ENCODE measurements at regions not wholly inside any gene's neighbourhood (a gene's known extent, or its start where the extent isn't known, plus 50 kb on each side); places are given as distances from the start of the nearest gene placed in this dataset.

DNA sequence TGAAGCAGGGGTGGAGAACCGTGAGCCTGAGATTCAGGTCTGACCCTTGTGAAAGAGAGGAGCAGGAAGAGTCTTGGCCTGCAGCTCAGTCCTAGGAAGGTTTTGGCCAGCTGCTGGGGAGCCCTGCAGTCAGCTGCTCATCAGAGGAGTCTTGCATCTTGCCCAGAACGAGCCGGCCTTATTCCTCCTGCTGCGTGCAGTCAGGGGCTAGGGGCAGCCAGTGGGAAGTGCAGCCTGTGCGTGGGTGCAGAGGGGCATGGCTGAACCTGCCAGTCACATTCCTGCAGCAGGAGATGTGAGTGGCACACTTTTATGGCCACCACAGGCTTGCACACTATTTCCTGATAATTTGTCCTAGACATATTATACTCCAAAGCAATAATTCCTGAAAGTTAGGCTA lies 278.7 kb downstream of the NPR3 start:
- no peaks in the 10 kb centered on the region for H3K27me3 Mint-ChIP-seq (ENCODE audit: low read depth)
- H3K4me1 Mint-ChIP-seq (ENCODE audit: low read depth): no peaks in the 10 kb centered on the region
- no peak overlapping the region for H3K4me3 Mint-ChIP-seq
- no peak for DNase-seq
- H3K36me3 Mint-ChIP-seq (ENCODE audit: insufficient read depth): no peaks in the 10 kb centered on the region
- ATAC-seq: no peak
- H3K9me3 Mint-ChIP-seq: no peaks in the 10 kb centered on the region

DNA sequence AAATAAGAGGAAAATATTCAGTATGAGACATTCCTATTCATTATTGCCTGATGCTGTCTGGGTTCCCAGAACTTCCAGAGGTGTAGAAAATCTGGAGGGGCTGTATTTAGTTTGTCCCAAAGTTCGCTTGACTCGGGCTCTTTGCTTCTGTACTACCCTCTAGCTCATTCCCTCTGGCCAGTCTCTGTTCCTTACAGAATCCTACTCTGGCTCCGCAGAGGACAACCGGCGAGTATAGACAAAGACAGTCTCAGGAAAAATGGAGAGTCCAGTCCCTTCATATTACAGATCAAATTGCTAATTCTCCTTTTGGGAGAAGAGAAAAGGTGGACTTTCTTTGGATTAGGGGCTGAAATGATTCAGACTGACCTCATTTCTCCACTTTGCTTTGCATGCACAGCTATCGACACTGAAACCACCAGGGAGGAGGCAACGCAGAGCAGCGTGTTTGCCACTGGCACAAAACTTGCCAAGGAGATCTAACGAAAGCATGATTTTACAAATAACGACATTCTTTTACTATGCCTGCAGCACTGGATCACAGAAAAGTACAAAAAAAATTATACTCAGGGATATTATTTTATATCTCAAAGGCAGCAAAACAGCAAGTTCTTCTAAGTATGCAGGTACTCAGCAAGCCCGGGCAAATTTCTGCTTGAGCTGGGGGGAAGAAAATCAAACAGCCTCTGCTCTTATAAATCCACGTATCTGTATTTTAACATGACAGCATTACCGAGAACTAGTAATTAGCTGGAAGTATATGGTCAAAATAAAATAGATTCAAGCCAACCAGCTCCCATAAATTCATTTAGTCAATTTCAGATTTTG lies 279.7 kb downstream of the NPR3 start:
- H3K4me1 Mint-ChIP-seq (ENCODE audit: low read depth): no peaks in the 10 kb centered on the region
- H3K4me3 Mint-ChIP-seq: no peak overlapping the region
- ATAC-seq (no peak), DNase-seq (no peak)
- H3K36me3 Mint-ChIP-seq (ENCODE audit: insufficient read depth): no peaks in the 10 kb centered on the region
- no peaks in the 10 kb centered on the region for H3K9me3 Mint-ChIP-seq
- H3K27me3 Mint-ChIP-seq (ENCODE audit: low read depth): no peaks in the 10 kb centered on the region

- DNase-seq: no peak
- no peaks in the 10 kb centered on the region for H3K9me3 Mint-ChIP-seq
- H3K36me3 Mint-ChIP-seq (ENCODE audit: insufficient read depth): no peaks in the 10 kb centered on the region
- no peaks in the 10 kb centered on the region for H3K4me1 Mint-ChIP-seq (ENCODE audit: low read depth)
- no peak for ATAC-seq
- no peak overlapping the region for H3K4me3 Mint-ChIP-seq
- no peaks in the 10 kb centered on the region for H3K27me3 Mint-ChIP-seq (ENCODE audit: low read depth)
Observed at GRCh38 chr5:32991421-32991815, 280.3 kb downstream of the NPR3 start.

GRCh38 chr5:32996336-32996735 lies 285.2 kb downstream of the NPR3 start:
- H3K9me3 Mint-ChIP-seq: peaks cover 13% of the 10 kb centered on the region
- no peak for ATAC-seq
- H3K27me3 Mint-ChIP-seq (ENCODE audit: low read depth): no peaks in the 10 kb centered on the region
- H3K36me3 Mint-ChIP-seq (ENCODE audit: insufficient read depth): no peaks in the 10 kb centered on the region
- H3K4me1 Mint-ChIP-seq (ENCODE audit: low read depth): no peaks in the 10 kb centered on the region
- H3K4me3 Mint-ChIP-seq: no peak overlapping the region
- no peak for DNase-seq

DNA sequence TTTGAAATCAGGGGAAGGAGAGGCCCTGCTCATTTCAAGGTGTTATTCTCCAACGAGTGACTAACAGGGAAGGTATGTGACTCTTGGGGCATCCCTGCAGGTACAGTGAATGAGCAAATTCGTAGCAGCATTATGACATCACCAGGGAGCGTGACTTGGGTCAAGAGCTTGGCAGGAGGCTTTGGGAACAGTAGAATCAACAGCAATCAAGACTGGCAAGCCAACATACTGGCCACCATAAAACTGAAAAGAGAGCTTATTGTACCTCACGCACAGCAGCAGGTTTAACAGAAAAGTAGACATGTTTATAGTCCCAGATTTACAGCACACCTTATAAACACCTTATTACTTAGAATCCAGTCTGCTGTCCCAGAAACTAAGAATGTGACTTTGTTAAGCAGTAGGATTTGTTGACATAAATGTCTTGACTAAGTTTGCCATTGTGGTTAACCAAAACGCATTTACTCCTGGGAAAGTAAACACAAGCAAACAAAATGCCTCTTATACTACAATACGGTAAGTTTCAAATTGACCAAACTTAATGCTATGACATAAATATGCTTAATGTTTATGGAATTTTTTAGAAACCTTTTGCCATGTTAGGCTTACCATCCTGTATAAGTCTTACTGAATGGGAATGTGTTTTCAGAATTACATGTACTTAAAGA lies 297.8 kb downstream of the NPR3 start:
- no peak for ATAC-seq
- H3K4me1 Mint-ChIP-seq (ENCODE audit: low read depth): no peaks in the 10 kb centered on the region

DNA sequence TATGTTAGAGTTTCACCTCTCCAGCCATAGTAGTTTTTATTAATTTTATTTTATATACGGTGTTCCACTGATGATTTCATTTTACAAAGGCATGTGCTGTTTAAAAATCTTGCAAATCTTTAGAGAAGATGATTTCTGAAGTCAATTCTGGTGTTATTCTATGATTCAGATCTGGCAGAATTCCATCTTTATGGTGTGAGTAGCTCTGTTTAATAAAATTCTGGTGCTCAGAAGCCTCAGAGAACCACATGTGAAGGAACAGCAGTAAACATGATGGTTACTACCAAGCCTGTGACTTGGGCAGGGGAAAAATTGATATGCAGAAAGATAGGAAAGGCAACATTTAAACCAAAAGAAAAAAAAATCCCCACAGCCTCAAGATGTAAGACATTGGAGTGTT lies 299.7 kb downstream of the NPR3 start:
- Mint-ChIP-seq H3K4me3 (no peak overlapping the region), H3K4me1 (ENCODE audit: low read depth) (no peaks in the 10 kb centered on the region), H3K9me3 (peaks cover 8% of the 10 kb centered on the region), H3K36me3 (ENCODE audit: insufficient read depth) (no peaks in the 10 kb centered on the region), H3K27me3 (ENCODE audit: low read depth) (no peaks in the 10 kb centered on the region)
- no peak for DNase-seq
- no peak for ATAC-seq

More for the DNA sequence above, 297.8 kb downstream of the NPR3 start:
- H3K36me3 Mint-ChIP-seq (ENCODE audit: insufficient read depth): no peaks in the 10 kb centered on the region
- no peaks in the 10 kb centered on the region for H3K27me3 Mint-ChIP-seq (ENCODE audit: low read depth)
- no peak for DNase-seq
- peaks cover 7% of the 10 kb centered on the region for H3K9me3 Mint-ChIP-seq
- no peak overlapping the region for H3K4me3 Mint-ChIP-seq

GRCh38 chr5:33011801-33012200 lies 300.7 kb downstream of the NPR3 start:
- H3K4me1 Mint-ChIP-seq (ENCODE audit: low read depth): no peaks in the 10 kb centered on the region
- DNase-seq (no peak), ATAC-seq (no peak)
- no peak overlapping the region for H3K4me3 Mint-ChIP-seq
- H3K27me3 Mint-ChIP-seq (ENCODE audit: low read depth): no peaks in the 10 kb centered on the region
- H3K9me3 Mint-ChIP-seq: peaks cover 8% of the 10 kb centered on the region
- no peaks in the 10 kb centered on the region for H3K36me3 Mint-ChIP-seq (ENCODE audit: insufficient read depth)

GRCh38 chr5:33023649-33024048 lies 312.5 kb downstream of the NPR3 start:
- H3K36me3 Mint-ChIP-seq (ENCODE audit: insufficient read depth): no peaks in the 10 kb centered on the region
- ATAC-seq (no peak), DNase-seq (no peak)
- H3K27me3 Mint-ChIP-seq (ENCODE audit: low read depth): no peaks in the 10 kb centered on the region
- H3K4me3 Mint-ChIP-seq: no peak overlapping the region
- H3K9me3 Mint-ChIP-seq: peaks cover 2% of the 10 kb centered on the region
- H3K4me1 Mint-ChIP-seq (ENCODE audit: low read depth): no peaks in the 10 kb centered on the region

- no peaks in the 10 kb centered on the region for H3K36me3 Mint-ChIP-seq (ENCODE audit: insufficient read depth)
- peaks cover 14% of the 10 kb centered on the region for H3K9me3 Mint-ChIP-seq
- ATAC-seq: no peak
- H3K4me1 Mint-ChIP-seq (ENCODE audit: low read depth): no peaks in the 10 kb centered on the region
- H3K27me3 Mint-ChIP-seq (ENCODE audit: low read depth): no peaks in the 10 kb centered on the region
- H3K4me3 Mint-ChIP-seq: no peak overlapping the region
- no peak for DNase-seq
Observed at GRCh38 chr5:33032271-33033070, 321.4 kb downstream of the NPR3 start.

DNA sequence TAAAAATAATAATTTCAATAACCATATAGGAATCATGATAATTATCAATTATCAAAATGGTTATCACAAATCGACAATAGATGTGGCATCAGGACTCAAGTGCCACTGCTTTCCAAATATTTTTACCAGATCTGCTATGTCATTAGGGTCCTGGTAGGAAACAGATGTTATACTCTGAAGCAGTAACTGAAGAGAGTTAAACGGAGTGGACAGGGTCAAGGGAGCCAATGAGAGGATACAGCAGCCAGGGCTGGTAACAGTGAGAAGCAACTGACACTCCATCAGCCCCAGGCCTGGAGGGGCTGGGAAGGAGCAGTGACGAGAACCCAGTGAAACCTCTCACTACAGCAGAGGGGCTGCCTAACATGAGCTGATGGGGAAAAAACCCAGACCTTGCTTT lies 322.4 kb downstream of the NPR3 start:
- no peak for ATAC-seq
- H3K27me3 Mint-ChIP-seq (ENCODE audit: low read depth): no peaks in the 10 kb centered on the region
- H3K9me3 Mint-ChIP-seq: peaks cover 14% of the 10 kb centered on the region

DNA sequence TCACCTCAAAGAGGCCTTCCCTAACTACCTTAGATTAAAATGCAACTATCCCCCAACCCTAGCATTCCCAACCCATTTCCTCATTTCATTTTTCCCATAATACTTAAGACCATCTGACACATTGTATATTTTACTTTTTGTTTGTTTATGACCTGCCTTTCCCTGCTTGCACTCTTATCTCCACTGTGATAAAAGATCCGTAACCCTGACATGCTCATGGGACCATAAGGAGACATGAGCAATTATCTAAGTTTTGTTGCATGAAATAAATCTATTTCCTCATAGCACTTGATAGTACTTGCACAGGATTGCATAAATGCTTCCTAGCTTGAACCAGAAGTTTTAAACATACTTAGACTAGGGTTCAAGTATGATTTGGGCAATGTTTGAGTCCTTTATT lies 323.7 kb downstream of the NPR3 start:
- H3K27me3 Mint-ChIP-seq (ENCODE audit: low read depth): no peaks in the 10 kb centered on the region
- no peaks in the 10 kb centered on the region for H3K36me3 Mint-ChIP-seq (ENCODE audit: insufficient read depth)

More for the DNA sequence above, 322.4 kb downstream of the NPR3 start:
- H3K4me1 Mint-ChIP-seq (ENCODE audit: low read depth): no peaks in the 10 kb centered on the region
- DNase-seq: no peak
- no peak overlapping the region for H3K4me3 Mint-ChIP-seq
- H3K36me3 Mint-ChIP-seq (ENCODE audit: insufficient read depth): no peaks in the 10 kb centered on the region

DNA sequence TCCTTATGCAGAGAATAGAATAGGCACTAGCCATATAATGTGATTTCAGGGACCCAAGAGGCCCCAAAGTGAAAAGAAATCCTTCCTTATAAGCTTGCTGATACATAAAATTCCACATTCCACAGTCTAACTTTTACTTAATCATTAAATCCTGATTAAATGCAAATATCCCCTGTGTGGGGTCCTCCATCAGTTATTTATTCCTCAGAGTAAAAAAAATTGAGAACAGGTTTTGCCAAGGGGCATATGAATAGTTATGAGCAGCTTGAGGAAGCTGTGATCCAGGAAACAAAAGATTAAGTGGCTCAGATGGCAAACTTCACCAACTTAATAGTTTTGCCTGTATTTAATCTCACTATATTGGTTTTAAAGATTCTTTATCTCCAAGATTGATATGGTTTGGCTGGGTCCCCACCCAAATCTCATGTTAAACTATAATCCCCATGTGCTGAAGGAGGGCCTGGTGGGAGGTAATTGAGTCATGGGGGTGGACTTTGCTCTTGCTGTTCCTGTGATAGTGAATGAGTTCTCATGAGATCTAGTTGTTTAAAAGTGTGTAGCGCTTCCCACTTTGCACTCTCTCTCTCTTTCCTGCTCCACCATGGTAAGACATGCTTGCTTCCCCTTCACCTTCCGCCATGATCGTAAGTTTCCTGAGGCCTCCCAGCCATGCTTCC lies 324.9 kb downstream of the NPR3 start:
- Mint-ChIP-seq H3K36me3 (ENCODE audit: insufficient read depth) (no peaks in the 10 kb centered on the region), H3K9me3 (peaks cover 7% of the 10 kb centered on the region), H3K4me3 (no peak overlapping the region), H3K4me1 (ENCODE audit: low read depth) (no peaks in the 10 kb centered on the region), H3K27me3 (ENCODE audit: low read depth) (no peaks in the 10 kb centered on the region)
- ATAC-seq (no peak), DNase-seq (no peak)

More for the DNA sequence above, 323.7 kb downstream of the NPR3 start:
- peaks cover 9% of the 10 kb centered on the region for H3K9me3 Mint-ChIP-seq
- no peaks in the 10 kb centered on the region for H3K4me1 Mint-ChIP-seq (ENCODE audit: low read depth)
- no peak for ATAC-seq
- H3K4me3 Mint-ChIP-seq: no peak overlapping the region
- no peak for DNase-seq

DNA sequence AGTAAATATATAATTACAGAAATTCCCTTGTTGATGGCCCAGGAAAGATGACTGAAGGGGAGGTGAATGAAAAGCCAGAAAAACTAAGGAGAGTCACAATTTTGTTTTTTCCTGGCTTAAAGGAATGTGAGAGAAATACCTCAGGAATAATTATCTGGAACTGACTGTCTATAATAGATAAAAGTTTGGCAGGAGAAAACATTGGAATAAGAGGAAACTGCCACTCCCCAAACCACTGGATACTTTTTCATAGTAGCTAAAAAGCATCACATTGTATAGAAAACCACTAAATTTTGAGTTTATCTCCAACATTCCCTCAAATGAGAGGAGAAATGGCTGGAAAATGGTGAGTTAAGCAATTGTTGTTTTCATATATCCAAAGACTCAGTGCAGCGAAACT lies 326.0 kb downstream of the NPR3 start:
- Mint-ChIP-seq H3K4me1 (ENCODE audit: low read depth) (no peaks in the 10 kb centered on the region), H3K27me3 (ENCODE audit: low read depth) (no peaks in the 10 kb centered on the region), H3K36me3 (ENCODE audit: insufficient read depth) (no peaks in the 10 kb centered on the region), H3K9me3 (peaks cover 7% of the 10 kb centered on the region), H3K4me3 (no peak overlapping the region)
- DNase-seq (no peak), ATAC-seq (no peak)

- peak in 1 of 2 donors; percentile 23 for ATAC-seq
- Mint-ChIP-seq H3K4me3 (no peak overlapping the region), H3K4me1 (ENCODE audit: low read depth) (no peaks in the 10 kb centered on the region)
Observed at GRCh38 chr5:33041586-33041985, 330.5 kb downstream of the NPR3 start.

More at GRCh38 chr5:33041586-33041985, 330.5 kb downstream of the NPR3 start:
- no peak for DNase-seq
- H3K9me3 Mint-ChIP-seq: no peaks in the 10 kb centered on the region
- H3K36me3 Mint-ChIP-seq (ENCODE audit: insufficient read depth): no peaks in the 10 kb centered on the region
- no peaks in the 10 kb centered on the region for H3K27me3 Mint-ChIP-seq (ENCODE audit: low read depth)

All from activated T-cell treated with anti-CD3 and anti-CD28 coated beads, Interleukin-2, amount 50 U/mL, for 4 hours (primary cell).